AML-193 (cell line): ENCODE measurements at regions not wholly inside any gene's neighbourhood (a gene's known extent, or its start where the extent isn't known, plus 50 kb on each side); places are given as distances from the start of the nearest gene placed in this dataset.
"Not testable (repeated sequence)": the region's sequence is repeated elsewhere in the genome, so short reads cannot be mapped to it uniquely, and the experiment has no call there.

Experiments used
- DNase-seq, 2 experiments: peaks; one replicate each; lab custom pipeline; 2025; lab: John Stamatoyannopoulos, UW

DNA sequence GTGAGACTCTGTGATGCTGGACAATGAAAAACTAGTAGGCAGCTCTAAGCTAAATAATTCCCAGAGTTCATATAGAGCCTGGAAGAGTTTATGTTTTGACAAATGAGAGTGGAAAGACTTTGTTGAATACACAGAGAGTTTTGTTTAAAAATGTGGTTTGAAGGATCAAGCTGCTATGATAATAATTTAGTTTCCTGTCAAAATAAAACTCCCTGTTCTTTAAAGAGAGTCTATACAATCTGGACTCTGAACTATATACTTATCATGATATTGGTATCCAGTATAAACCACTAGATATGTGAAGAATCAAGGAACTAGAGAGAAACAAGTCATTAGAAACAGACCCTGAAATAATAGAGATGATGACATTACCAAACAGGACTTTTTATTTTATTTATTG, 158.6 kb downstream of the C4orf33 start:
- no peak for DNase-seq

DNA sequence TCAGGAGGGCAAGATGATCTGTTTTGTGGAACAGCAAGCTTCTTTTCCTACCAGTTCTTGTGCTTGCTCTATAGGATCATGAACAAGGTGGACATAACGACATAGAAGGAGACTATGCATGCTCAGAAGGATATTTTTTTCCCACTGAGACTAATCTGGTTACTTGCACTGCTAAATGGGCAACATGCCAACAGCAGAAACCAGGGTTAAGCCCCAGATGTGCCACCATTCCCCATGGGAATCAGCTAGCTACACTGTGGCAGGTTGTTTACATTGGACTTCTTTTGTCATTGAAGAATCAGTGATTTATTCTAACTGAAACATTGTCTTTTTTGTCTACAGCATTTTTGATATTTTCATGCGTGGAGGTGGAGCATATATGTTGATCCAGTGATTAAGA, 165.6 kb downstream of the C4orf33 start:
- no peak for DNase-seq

DNA sequence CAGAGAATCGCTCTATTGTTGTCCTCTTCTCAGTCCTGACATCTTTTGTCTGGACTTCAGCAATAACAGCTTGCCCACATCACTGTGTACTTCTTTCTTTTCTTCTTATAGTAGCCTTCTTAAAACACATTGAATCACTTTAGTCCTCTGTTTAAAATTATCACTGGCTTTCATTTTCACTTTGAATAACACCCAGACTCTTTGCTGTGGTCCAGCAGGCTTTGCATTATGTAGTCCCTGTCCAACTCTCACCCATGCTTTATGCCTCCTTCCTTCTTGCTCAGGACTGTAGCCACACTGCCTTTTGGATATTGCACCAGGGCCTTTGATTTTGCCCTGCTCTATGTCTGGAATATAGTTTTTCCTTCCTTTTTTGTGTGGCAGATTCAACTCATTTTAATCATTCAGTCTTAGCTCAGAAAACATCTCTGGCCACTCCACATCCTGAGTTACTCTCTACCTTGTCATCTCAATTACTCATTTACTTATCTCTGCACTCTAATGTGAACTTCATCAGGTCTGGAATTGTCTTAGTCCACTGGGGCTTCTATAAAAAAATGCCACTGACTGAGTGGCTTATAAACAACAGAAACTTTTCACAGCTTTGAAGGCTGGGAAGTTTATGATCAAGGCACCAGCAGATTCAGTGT, 168.2 kb downstream of the C4orf33 start:
- no peak for DNase-seq

- no peak for DNase-seq
Measured at GRCh38 chr4:129278868-129279267, 182.9 kb downstream of the C4orf33 start.

- no peak for DNase-seq
Measured at GRCh38 chr4:129282293-129282692, 186.3 kb downstream of the C4orf33 start.

DNA sequence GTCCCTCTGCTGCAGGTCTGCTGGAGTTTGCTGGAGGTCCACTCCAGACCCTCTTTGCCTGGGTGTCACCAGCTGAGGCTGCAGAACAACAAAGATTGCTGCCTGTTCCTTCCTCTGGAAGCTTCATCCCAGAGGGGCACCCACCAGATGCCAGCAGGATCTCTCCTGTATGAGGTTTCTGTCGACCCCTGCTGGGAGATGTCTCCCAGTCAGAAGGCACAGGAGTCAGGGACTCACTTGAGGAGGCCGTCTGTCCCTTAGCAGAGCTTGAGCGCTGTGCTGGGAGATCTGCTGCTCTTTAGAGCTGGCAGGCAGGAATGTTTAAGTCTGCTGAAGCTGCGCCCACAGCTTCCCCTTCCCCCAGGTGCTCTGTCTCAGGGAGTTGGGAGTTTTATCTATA, 196.2 kb downstream of the C4orf33 start:
- DNase-seq = not testable (repeated sequence)

- no peak for DNase-seq
Measured at GRCh38 chr4:129314781-129315180, 218.8 kb downstream of the C4orf33 start.

DNA sequence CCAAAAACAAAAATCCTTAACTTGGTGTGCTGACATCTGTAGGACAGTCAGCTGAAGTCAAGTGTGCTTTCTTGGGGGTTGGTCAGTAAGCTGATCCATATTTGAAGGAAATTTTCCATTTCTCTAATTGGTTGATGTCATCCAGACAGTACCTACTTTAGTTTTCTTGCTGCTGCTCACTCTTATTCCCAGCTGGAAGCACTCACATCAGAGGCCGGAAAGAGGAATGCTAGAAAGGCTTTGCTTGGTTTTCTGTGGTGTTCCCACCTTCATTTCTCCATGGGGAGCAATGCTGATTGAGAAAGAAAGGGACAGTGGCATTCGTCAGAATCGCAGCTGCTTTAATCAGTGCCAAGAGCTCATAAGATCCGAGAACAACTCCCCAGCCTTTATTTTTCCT, 227.0 kb downstream of the C4orf33 start:
- DNase-seq = no peak

- DNase-seq = no peak
Measured at GRCh38 chr4:129323658-129324057, 227.7 kb downstream of the C4orf33 start.

DNA sequence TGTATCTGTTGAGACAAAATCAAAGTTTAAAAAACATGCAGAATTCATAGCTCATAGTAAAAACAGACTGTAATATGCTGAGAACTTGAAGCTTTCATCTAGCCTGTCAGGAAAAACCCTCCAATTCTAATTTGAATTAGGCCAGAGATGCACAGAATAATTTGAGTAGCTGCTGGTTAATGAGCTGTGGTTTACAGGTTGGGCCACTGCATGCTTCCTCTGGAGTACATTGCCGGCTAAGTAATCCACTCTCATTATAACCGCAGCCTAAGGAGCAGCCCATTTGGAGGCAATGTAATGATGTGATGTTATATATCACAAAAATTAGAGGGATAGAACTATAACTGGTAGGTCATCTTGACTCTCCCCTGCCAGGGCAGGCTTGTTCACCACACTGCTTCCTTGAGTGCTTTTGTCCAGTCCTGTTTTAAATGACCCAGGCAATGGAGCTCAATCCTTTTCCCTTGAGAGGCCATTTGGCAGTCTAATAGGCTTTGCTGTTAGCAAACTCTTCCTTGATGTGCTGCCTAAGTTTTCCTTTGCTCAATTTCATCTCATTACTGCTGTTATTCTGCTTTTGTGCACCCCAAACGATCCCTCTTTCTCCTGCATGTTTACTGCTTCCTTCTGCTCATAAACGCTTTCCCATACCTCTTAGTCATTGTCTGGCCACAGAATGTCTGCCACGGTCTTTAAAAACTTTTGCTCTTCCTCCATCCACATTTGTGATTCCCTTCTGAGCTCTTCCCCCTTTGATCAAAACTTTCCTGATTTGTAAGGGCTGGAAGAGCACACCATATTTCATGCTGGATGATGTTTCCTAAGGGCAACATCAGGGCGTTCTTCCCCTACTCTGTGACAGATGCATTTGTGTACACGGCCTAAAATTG, 230.9 kb downstream of the C4orf33 start:
- no peak for DNase-seq

- DNase-seq = peak; percentile 79 to 82
Measured at GRCh38 chr4:129327637-129328036, 231.7 kb downstream of the C4orf33 start.

DNA sequence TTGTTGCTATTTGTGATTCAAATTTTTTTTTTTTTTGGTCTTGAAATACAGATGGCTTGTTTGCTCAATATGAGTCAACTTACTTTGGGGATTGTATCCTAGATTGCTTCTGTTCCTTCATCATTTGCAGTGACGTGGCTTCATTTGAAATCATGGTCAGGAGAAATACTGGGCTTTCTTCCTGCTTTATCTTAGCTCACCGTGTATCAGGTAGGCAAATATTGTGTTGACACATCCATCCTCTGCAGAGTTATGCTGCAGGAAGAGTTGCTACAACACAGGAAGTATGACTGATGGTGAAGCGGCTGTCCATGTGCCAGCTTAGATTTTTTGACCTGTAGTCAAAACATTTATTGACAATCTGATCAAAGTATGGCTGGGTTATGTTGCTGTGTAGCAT, 232.2 kb downstream of the C4orf33 start:
- peak; percentile 32 to 39 for DNase-seq

- no peak for DNase-seq
Measured at GRCh38 chr4:129334136-129334535, 238.2 kb downstream of the C4orf33 start.

GRCh38 chr4:129335276-129335675, 239.3 kb downstream of the C4orf33 start:
- no peak for DNase-seq

DNA sequence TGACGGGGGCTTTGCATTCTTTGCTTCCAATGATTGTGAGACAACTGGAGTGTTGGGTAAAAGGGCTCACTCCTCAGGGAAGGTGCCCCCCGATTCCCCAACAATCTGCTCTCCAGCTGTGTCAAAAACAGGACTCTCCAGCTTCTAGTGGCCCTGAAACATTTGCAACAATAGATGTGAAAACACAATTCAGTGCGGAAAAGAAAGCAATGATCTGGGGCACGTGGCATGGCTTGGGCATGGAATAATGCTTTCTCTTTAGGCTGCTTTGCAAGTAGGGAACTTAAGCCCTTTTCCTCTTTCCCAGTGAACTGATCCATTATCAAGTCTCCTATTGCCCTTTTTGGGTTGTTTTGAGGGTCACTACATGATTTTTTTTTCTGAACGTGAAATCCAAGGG, 239.9 kb downstream of the C4orf33 start:
- no peak for DNase-seq

GRCh38 chr4:129336457-129337227, 240.7 kb downstream of the C4orf33 start:
- DNase-seq = no peak

DNA sequence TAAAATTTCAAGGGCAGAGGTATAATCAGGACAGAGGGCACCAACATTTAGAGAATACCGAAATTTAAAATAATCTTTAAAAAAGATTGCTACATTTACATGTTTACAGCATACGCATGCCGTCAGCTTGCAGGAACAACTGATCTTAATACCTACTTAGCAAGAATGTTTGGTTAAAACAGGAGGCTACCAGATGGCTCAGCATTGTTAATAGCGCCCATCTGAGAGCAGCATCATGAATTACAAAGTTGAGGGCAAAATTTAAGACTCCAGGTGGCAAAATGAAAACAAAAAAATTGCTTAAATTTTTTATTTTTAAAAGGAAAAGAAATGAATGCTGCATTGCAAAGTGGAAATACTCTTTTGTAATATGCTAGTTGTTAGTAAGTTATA, 241.3 kb downstream of the C4orf33 start:
- DNase-seq = no peak

GRCh38 chr4:129342819-129343408, 247.0 kb downstream of the C4orf33 start:
- peak; percentile 90 to 95 for DNase-seq

DNA sequence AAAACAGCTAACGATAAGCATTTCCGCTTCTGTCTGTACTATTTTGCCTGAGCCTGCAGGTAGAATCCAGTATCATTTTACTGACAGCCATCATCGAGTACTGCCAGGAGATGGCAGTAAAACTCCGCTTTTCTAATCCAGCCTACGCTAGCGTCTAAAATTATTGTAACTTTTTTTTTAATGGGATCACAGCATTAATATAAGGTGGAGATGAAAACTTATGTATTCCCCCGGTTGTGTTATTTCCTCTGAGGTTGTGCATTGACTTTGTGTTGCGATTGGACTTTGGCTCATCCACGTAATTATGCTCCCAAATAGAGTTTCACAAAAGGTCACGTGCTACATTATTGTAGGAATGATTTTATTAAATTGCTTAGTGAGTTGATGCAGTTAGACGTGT, 248.1 kb downstream of the C4orf33 start:
- DNase-seq = peak; percentile 48 to 57

GRCh38 chr4:129345609-129346008, 249.7 kb downstream of the C4orf33 start:
- DNase-seq = peak; percentile 33 to 34

DNA sequence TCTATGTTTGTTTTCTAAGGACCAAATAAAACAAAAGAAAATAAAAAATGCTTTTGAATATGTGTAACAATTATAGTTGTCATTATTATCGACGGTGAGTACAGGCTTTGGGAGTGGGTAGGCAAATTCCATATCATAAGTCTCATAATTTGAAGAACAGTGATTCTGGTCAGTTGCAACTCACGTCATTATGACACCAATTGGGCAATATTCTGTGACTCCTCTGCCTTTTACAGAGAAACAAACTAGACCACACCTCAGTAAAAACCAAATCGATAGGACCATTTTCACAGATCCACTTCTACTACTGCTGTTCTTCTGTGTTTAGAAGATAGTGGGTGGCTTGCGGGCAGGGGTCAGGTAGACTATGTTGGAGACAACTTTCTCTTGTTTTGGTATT, 250.1 kb downstream of the C4orf33 start:
- DNase-seq = peak in 1 of 2 experiments; percentile 15

GRCh38 chr4:129346734-129347133, 250.8 kb downstream of the C4orf33 start:
- DNase-seq = no peak
